Activated CD8-positive, alpha-beta memory T cell treated with anti-CD3 and anti-CD28 coated beads for 36 hours (primary cell): ENCODE measurements at regions not wholly inside any gene's neighbourhood (a gene's known extent, or its start where the extent isn't known, plus 50 kb on each side); places are given as distances from the start of the nearest gene placed in this dataset.

Experiments
- CTCF ChIA-PET: fragments of 350-600 bp; sonication (Branson Sonifier 250); formaldehyde crosslinking; loops from one replicate; lab custom pipeline; 2021; ENCODE audit warnings: antibody characterized with exemption; lab: Charles Lee
- POLR2A ChIA-PET: fragments of 350-600 bp; sonication (Branson Sonifier 250); formaldehyde crosslinking; loops from one replicate; lab custom pipeline; 2021; ENCODE audit warnings: antibody characterized with exemption; lab: Charles Lee

DNA sequence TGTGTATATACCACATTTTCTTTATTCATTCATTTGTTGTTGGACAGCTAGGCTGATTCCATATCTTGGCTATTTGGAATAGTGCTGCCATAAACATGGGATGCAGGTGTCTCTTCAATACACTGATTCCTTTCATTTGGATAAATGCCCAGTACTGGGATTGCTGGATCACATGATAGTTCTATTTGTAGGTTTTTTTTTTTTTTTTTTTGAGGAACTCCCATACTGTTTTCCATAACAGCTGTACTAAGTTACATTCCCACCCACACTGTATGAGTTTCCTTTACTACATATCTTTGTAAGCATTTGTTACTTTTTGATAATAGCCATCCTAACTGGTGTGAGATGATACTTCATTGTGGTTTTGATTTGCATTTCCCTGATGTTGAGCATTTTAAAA, 437.7 kb downstream of the DIPK2A start:
- ChIA-PET POLR2A (no interaction called here), CTCF (no interaction called here)

DNA sequence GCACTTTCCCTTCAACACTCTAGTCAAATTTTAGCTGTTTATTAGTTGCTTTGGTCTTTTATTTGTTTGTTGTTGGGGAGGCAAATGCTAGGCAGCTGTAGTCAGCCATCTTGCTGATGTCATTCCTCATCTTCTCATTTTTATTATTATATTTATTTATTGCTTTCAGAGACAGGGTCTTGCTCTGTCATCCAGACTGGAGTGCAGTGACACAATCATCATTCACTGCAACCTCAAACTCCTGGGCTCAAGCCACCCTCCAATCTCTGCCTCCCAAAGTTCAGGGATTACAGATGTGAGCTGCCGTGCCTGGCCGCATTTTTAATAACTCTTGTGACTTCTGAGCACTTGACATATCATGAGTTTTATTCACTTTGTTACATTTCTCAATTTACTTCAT, 441.4 kb downstream of the DIPK2A start:
- ChIA-PET CTCF (no interaction called here), POLR2A (no interaction called here)

GRCh38 chr3:144415492-144415891, 443.9 kb downstream of the DIPK2A start:
- CTCF ChIA-PET: no interaction called here
- POLR2A ChIA-PET: no interaction called here

GRCh38 chr3:144424606-144425005, 453.0 kb downstream of the DIPK2A start:
- ChIA-PET POLR2A (no interaction called here), CTCF (no interaction called here)

GRCh38 chr3:144426366-144426765, 454.7 kb downstream of the DIPK2A start:
- POLR2A ChIA-PET: no interaction called here
- CTCF ChIA-PET: no interaction called here

DNA sequence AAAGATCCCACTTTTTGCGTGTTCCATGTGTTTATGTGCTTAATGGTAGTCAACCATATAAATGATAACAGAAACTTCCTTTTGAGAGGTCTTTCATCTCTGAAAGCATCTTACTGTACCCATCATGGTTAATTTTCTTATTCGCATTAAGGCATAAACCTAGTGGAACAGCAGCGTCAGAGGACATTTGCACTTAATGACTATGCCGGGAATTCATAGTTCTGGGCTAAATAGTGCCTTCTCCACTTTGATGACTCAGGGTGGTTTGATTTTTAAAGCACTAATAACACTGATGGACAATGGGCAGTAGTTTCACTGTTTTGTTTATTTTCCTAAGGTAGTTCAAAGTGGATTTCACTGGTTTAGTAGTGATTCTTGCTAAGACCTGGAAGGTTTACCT, 455.3 kb downstream of the DIPK2A start:
- CTCF ChIA-PET: no interaction called here
- POLR2A ChIA-PET: no interaction called here

DNA sequence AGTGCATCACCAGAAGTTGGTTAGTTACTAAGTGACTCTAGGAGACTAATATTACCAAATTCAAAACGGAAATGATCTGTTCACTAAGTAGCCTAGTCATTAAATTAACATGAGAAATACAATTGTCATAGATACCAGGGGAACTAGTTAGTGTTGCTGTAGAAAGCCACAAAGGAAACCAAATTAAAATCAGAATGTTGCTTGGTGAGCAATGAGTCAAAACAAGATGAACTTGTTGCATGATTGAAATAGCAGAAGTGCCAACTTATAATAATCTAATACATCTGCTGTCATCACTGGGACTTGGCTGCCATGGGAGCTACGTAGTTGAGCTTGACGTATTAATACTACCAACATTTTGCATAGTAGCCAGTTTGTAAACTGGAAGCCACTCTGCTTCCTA, 458.1 kb downstream of the DIPK2A start:
- ChIA-PET POLR2A (no interaction called here), CTCF (no interaction called here)

GRCh38 chr3:144431134-144431533, 459.5 kb downstream of the DIPK2A start:
- POLR2A ChIA-PET: no interaction called here
- CTCF ChIA-PET: no interaction called here

DNA sequence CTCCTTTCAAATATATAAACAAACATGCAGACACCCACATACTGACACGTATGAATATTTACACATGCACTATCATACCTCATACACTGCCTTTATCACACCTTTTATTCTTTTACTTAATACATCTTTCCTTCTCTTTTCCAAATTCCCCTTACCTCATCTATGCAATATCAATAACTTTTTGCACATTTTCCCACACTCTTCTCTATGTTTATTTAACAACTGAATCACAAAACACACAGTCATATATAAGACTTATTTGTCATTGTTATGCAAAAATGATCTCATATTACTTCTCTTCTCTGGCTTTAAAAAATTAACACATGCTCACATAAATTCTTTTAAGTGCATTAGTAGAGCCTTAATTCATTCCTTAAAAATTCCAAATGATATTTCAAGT, 461.4 kb downstream of the DIPK2A start:
- POLR2A ChIA-PET: no interaction called here
- CTCF ChIA-PET: no interaction called here

DNA sequence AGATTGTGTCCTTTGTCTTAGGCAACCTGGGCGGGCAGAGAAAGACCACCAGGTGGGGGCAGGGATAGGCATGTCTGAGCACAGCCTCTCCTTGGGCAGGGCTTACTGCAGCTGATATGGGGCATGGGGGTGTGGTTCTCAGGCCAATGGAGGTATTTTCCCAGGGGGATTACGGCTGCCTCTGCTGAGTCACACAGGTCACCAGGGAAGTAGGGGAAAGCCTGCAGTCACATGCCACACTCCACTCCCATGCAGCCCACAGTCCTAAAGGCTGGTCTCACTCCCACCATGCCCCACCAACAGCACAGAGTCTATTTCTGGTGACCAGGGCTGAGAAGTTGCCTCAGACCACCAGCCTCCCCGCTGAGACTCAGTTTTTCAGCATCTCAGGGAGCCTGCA, 466.4 kb downstream of the DIPK2A start:
- CTCF ChIA-PET: no interaction called here
- POLR2A ChIA-PET: interaction anchor here (0.6 kb wide), 1 partner anchor 51 kb away, joined by 3 read pairs; no protein-coding TSS in a partner anchor

DNA sequence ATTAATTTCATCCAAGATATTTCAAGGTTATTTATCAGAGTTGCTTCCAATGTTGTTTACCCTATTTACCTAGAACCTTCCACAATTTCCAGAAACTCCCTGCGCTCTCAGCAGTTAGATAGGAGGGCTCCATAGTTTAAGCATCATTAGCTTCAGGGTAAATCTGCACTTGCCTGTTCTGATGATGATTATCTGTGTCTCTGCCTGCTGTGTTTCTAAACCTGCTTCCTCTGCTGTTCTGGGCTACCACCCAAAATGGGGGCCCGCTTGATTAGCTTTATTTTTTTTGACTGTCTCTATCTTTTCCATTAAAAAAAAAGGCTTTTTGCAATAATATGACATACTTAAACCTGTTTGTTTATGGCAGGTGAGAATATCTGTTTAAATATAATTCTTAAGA, 472.4 kb downstream of the DIPK2A start:
- CTCF ChIA-PET: no interaction called here
- POLR2A ChIA-PET: no interaction called here

DNA sequence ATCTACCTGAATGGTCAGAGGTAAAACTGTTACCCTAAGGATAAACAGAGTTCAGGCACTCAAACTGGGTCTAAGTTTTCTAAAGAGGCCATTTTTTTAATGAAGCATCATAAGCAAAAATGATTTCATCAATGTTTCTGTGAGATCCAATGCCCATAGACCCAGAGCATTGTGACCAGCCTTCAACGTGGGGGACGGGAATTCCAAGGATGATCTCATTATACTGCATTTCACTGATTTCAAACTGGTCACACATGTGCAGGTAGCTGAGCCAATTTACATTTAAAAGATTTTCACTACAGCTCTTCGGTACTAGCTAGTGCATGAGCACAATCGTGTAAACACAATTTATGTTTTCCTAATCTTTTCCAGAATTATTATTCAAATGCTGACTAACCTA, 472.9 kb downstream of the DIPK2A start:
- CTCF ChIA-PET: no interaction called here
- POLR2A ChIA-PET: no interaction called here

- POLR2A ChIA-PET: no interaction called here
- CTCF ChIA-PET: no interaction called here
Observed at GRCh38 chr3:144455841-144456440, 484.3 kb downstream of the DIPK2A start.

DNA sequence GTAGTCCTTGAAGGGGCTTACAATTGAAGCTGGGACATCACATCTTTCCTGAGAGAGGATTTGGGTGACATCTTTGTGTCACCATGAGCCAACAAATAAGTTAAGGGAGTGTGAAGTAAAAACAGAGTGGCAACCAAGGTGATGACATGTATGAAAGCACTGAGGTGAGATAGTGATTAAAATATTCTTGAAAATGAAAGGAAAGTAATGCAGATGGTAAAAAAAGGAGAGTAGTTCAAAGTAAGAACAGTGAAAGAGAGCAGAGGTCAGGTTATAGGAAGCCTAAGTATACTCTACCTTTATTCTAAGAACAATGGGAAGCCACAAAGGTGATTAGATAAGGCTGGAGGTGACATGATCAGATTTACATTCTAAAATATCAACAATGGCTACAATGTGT, 486.1 kb downstream of the DIPK2A start:
- POLR2A ChIA-PET: no interaction called here
- CTCF ChIA-PET: no interaction called here

DNA sequence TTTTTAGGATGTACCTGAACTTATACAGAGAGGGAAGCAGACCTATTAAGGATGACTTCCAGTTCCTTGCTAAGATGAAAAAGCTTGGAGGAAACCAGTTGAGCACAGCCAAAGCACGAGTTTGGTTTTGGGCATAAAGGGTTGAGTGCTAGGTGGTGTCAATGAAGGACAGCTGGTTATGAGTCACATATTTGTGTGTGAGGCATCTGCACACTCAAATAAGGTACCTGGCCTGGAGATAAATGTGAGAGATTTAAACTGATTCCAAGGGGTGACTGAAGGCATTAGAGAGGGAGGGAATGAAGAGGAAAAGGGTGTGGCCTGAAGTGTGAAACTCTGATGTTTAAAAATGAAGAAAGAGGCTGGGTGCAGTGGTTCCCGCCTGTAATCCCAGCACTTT, 486.7 kb downstream of the DIPK2A start:
- ChIA-PET CTCF (interaction anchor here (1.1 kb wide), 1 partner anchor 9 kb away, joined by 3 read pairs; no protein-coding TSS in a partner anchor), POLR2A (no interaction called here)

DNA sequence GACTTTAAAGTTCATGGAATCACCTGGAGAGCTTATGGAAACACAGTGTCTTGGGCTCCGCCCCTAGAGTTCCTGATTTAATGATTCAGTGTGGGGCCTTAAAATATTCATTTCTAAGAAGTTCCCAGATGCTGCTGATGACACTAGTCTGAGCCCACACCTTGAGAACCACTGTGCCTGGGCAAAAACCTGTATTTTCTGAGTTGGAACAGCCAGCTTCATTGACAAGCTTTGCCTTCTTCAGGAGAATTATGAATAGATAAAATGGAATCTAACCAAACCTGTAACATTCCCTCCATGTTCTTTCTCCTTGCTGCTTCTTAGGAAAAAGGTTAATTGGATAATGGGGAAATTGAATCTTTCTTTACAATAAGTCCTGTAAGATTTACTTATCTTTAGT, 490.7 kb downstream of the DIPK2A start:
- CTCF ChIA-PET: no interaction called here
- POLR2A ChIA-PET: no interaction called here

GRCh38 chr3:144463911-144464310, 492.3 kb downstream of the DIPK2A start:
- CTCF ChIA-PET: no interaction called here
- POLR2A ChIA-PET: no interaction called here

GRCh38 chr3:144466114-144466513, 494.5 kb downstream of the DIPK2A start:
- ChIA-PET POLR2A (no interaction called here), CTCF (no interaction called here)

GRCh38 chr3:144466540-144466939, 494.9 kb downstream of the DIPK2A start:
- POLR2A ChIA-PET: no interaction called here
- CTCF ChIA-PET: no interaction called here

DNA sequence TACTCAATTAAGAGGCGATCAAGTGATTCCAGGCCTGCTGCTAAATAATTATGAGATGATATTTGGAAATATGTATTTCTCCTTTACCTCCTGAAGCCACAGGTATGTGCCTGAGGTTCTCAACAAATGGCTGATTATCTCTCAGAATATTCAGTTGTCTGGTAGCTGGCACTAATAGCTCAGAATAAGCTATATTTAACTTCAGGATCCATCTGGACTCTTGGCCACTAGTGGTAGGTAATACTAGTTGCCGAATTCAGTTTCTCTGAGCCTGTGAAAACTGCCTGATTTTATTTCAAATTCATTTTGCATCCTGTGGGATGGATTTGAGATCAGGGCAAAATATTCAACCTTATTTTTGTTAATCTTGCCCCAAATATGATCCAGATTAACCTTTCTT, 499.0 kb downstream of the DIPK2A start:
- ChIA-PET POLR2A (no interaction called here), CTCF (no interaction called here)

DNA sequence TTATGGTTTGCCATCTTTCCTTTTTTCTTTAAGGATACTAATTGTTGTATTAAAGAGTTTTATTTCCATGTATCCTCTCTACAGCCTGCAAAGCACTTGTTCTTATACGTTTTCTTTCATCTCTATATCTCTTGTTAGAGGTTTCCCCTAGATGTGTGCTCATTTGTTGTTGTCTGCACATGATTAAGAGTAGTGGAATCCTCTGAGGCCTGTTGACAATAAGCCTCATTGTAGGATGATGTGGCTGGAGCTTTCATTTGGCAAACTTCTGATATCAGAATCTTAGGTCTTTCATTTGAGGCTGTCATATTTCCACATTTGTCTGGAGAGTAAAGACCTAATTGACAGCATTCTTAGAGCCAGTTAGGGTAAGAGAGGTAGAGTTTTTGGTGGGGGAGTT, 506.0 kb downstream of the DIPK2A start:
- ChIA-PET CTCF (no interaction called here), POLR2A (no interaction called here)

GRCh38 chr3:144480416-144480919, 508.8 kb downstream of the DIPK2A start:
- POLR2A ChIA-PET: no interaction called here
- CTCF ChIA-PET: no interaction called here
